ENCODE measurements at regions not wholly inside any gene's neighbourhood (a gene's known extent, or its start where the extent isn't known, plus 50 kb on each side); places are given as distances from the start of the nearest gene placed in this dataset.

DNA sequence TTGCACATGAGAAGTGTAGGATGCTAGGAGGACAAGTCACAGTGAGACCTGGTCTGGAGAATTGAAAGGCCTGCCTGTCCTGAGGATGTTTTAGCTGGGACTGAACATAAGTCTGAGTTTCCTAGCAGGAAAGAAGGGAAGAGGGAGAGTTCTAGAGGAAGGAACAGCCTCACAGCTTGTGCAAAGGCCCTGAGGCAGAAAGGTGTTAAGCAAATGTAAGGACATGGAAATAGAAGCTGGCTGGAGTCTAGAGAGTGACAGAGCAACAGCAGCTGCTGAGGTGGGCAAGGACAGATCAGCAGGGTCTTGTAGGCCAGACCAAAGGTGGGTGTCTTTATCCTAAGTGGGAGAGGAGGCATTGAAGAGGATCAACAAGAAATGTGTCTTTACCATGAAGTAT lies 210.9 kb upstream of the E2F8 start:
- H3K4me2 ChIP-seq (ENCODE audit: insufficient read depth in 1 of 2, low read depth in 2 of 2, low read length in 2 of 2) = no peak overlapping the region
- no peak for DNase-seq (ENCODE audit: low read depth in 1 of 2, low spot score in 2 of 2)
- H3K27me3 ChIP-seq (replicated peaks in 1 of 4; ENCODE audit: control insufficient read depth in 3 of 4, extremely low read depth in 1 of 4, insufficient read depth in 3 of 4, low read length in 3 of 4) = no peaks in the 10 kb centered on the region
- no peaks in the 10 kb centered on the region for H3K79me2 ChIP-seq (ENCODE audit: control insufficient read depth in 1 of 2, insufficient read depth in 2 of 2, low read length in 2 of 2)
- ChIA-PET POLR2A (ENCODE audit: partially characterized antibody) (no interaction called here), CTCF (ENCODE audit: partially characterized antibody) (interaction anchor here (1.6 to 2.2 kb wide), 2 partner anchors 18 to 102 kb away, joined by 4 to 7 read pairs; no protein-coding TSS in a partner anchor)
- no peak overlapping the region for H4K8ac ChIP-seq (ENCODE audit: extremely low read depth, insufficient read depth, low read length)
- H4K20me1 ChIP-seq (replicated peaks in 1 of 2; ENCODE audit: control insufficient read depth in 1 of 2, insufficient read depth in 2 of 2, low read length in 2 of 2) = no peaks in the 10 kb centered on the region
- H3K27ac ChIP-seq (ENCODE audit: low read depth, low read length) = no peak overlapping the region
- H3K18ac ChIP-seq (ENCODE audit: extremely low read depth, low read length) = no peak overlapping the region
- no peak overlapping the region for H3K4me3 ChIP-seq (ENCODE audit: extremely low read depth in 1 of 4, insufficient read depth in 2 of 4, low read depth in 3 of 4, low read length in 4 of 4)
- FAIRE-seq = no peak
- no peak overlapping the region for H2BK5ac ChIP-seq (ENCODE audit: low read depth, low read length)
- H3K14ac ChIP-seq (ENCODE audit: insufficient read length) = no peak overlapping the region
- no peaks in the 10 kb centered on the region for H3K79me1 ChIP-seq (ENCODE audit: low read depth, low read length)
- H2BK12ac ChIP-seq (ENCODE audit: low read depth, low read length) = no peak overlapping the region
- no peak overlapping the region for H4K91ac ChIP-seq (replicated peaks; ENCODE audit: insufficient read length, low read length)
- TF ChIP-seq EP300 (IDR thresholded peaks at IDR 0.05; ENCODE audit: borderline replicate concordance in 1 of 2, low read depth in 2 of 2, low read length in 2 of 2) (no peak), POLR2AphosphoS5 (IDR thresholded peaks at IDR 0.05; ENCODE audit: low read depth, low read length) (no peak), EZH2 (IDR thresholded peaks at IDR 0.05; ENCODE audit: low read depth, low read length, severe bottlenecking) (no peak), KDM1A (IDR thresholded peaks at IDR 0.05; ENCODE audit: borderline replicate concordance, low read length) (peak; percentile 40; the same call in 1 of the 2 replicates)
- no peak overlapping the region for H3K4ac ChIP-seq (replicated peaks; ENCODE audit: insufficient read length, low read depth, low read length)
- H3K36me3 ChIP-seq (ENCODE audit: control insufficient read depth in 2 of 4, insufficient read depth in 4 of 4, low read length in 3 of 4) = no peaks in the 10 kb centered on the region
- H3K56ac ChIP-seq (replicated peaks; ENCODE audit: insufficient read length, low read depth, low read length) = no peak overlapping the region
- H2AK5ac ChIP-seq (ENCODE audit: low read depth, low read length) = no peak overlapping the region
- H3K9me3 ChIP-seq (ENCODE audit: insufficient read depth in 2 of 2, low read depth in 1 of 2, low read length in 1 of 2) = no peaks in the 10 kb centered on the region
- H4K5ac ChIP-seq (ENCODE audit: insufficient read length, low read depth, low read length) = no peak overlapping the region
- no peak overlapping the region for H3K23ac ChIP-seq (ENCODE audit: insufficient read length)
- H3K23me2 ChIP-seq (ENCODE audit: low read depth, low read length) = no peaks in the 10 kb centered on the region
- no peak overlapping the region for H2BK20ac ChIP-seq (ENCODE audit: low read length)
- no peak overlapping the region for H3K9ac ChIP-seq (replicated peaks in 1 of 4; ENCODE audit: extremely low read depth in 1 of 4, low read depth in 3 of 4, low read length in 3 of 4)
- H2BK120ac ChIP-seq (replicated peaks; ENCODE audit: low read depth, low read length) = no peak overlapping the region
- peaks cover 5 to 14% (median 6%) of the 10 kb centered on the region in 4 experiments for H3K4me1 ChIP-seq (replicated peaks in 1 of 4; ENCODE audit: control insufficient read depth in 3 of 4, insufficient read depth in 4 of 4, low read length in 3 of 4)
- H2BK15ac ChIP-seq (ENCODE audit: low read length) = no peak overlapping the region
- no peak overlapping the region for H2AFZ ChIP-seq (ENCODE audit: low read length)
